NCI-H524 (cell line): ENCODE measurements at regions not wholly inside any gene's neighbourhood (a gene's known extent, or its start where the extent isn't known, plus 50 kb on each side); places are given as distances from the start of the nearest gene placed in this dataset.

Experiments
- DNase-seq, 2 experiments: peaks; one replicate each; lab custom pipeline; 2025; lab: John Stamatoyannopoulos, UW

GRCh38 chr6:137269803-137270202, 50.6 kb upstream of the IFNGR1 start:
- DNase-seq = no peak

DNA sequence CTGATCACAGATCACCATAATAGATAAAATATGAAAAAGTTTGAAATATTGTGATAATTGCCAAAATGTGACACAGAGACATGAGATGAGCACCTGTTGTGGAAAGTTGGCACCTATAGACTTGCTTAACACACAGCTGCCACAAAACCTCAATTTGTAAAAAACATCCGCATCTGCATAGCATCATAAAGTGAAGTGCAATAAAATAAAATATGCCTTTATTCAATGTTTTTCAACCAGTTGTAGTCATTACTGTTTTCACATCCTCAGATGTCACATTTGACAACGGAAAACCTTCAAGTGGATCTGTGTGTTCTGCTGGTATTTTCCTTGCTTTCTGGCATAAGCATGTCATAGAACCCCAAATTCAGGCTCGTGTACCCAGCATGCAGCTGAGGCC, 50.2 kb upstream of the IFNGR1 start:
- no peak for DNase-seq
